Type B pancreatic cell (in vitro differentiated cells): ENCODE measurements at regions not wholly inside any gene's neighbourhood (a gene's known extent, or its start where the extent isn't known, plus 50 kb on each side); places are given as distances from the start of the nearest gene placed in this dataset.
A peak's percentile ranks its signal among the peaks of the same experiment; 100 is the strongest.

Source experiments
- DNase-seq: peaks from one replicate; pipeline ENCODE4 v3.0.0; 2021; ENCODE audit warnings: mixed read lengths; ENCODE audit not compliant: unreplicated experiment; ENCODE audit errors: extremely low spot score
- H3K27ac Mint-ChIP-seq: 2 replicates; pipeline ENCODE4 v1.8.0; 2021; ENCODE audit warnings: mild to moderate bottlenecking, mixed read lengths
- H3K27me3 Mint-ChIP-seq: 2 replicates; pipeline ENCODE4 v1.8.0; 2021; ENCODE audit warnings: mixed read lengths
- H3K36me3 Mint-ChIP-seq: 2 replicates; pipeline ENCODE4 v1.8.0; 2021; ENCODE audit warnings: mixed read lengths
- H3K4me1 Mint-ChIP-seq: one replicate; pipeline ENCODE4 v1.8.0; 2021; ENCODE audit warnings: mixed read lengths; ENCODE audit not compliant: unreplicated experiment
- H3K4me3 Mint-ChIP-seq: 2 replicates; pipeline ENCODE4 v1.8.0; 2021; ENCODE audit warnings: mild to moderate bottlenecking, mixed read lengths
- H3K9me3 Mint-ChIP-seq: 2 replicates; pipeline ENCODE4 v1.8.0; 2021; ENCODE audit warnings: mixed read lengths
- CTCF ChIP-seq: fragments of 200-600 bp; sonication (generic); conservative IDR thresholded peaks from 2 replicates; pipeline ENCODE4 v1.5.0; 2021; ENCODE audit warnings: antibody characterized with exemption, mild to moderate bottlenecking

GRCh38 chr9:91111876-91112275, 249.8 kb downstream of the AUH start:
- no peak for DNase-seq
- Mint-ChIP-seq H3K36me3 (peaks cover 3% of the 10 kb centered on the region), H3K4me1 (peaks cover 5% of the 10 kb centered on the region), H3K4me3 (no peak overlapping the region), H3K27me3 (no peaks in the 10 kb centered on the region), H3K27ac (peak overlapping the region; percentile 16), H3K9me3 (peaks cover 9% of the 10 kb centered on the region)
- no peak for TF ChIP-seq CTCF

GRCh38 chr9:91113016-91113415, 248.7 kb downstream of the AUH start:
- H3K4me1 Mint-ChIP-seq, result peaks cover 9% of the 10 kb centered on the region
- H3K9me3 Mint-ChIP-seq, result peaks cover 9% of the 10 kb centered on the region
- H3K36me3 Mint-ChIP-seq, result peaks cover 3% of the 10 kb centered on the region
- no peak overlapping the region for H3K27ac Mint-ChIP-seq
- H3K4me3 Mint-ChIP-seq, result no peak overlapping the region
- no peaks in the 10 kb centered on the region for H3K27me3 Mint-ChIP-seq
- no peak for TF ChIP-seq CTCF
- DNase-seq, result no peak

DNA sequence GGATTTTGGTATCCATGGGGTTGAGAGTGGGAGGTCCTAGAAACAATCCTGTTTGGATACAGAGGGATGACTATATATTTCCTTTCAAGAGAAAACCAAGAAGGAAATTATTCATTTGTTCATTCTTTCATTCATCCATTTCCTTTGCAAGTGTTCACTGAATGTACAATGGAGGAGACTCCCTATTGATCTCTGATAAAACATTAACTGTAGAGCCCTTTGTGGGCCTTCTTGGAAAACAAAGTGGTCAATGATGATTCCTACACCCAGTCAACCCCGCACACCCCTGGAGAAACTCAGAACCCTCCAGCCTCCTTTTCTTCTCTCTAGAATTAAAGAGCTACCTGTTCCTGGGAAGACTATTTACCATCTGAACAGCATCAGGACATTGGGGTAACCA, 247.3 kb downstream of the AUH start:
- peaks cover 9% of the 10 kb centered on the region for H3K9me3 Mint-ChIP-seq
- H3K36me3 Mint-ChIP-seq, result peaks cover 3% of the 10 kb centered on the region
- TF ChIP-seq CTCF, result no peak
- H3K4me1 Mint-ChIP-seq, result peaks cover 23% of the 10 kb centered on the region
- no peak for DNase-seq
- no peak overlapping the region for H3K27ac Mint-ChIP-seq
- H3K27me3 Mint-ChIP-seq, result no peaks in the 10 kb centered on the region
- H3K4me3 Mint-ChIP-seq, result no peak overlapping the region

DNA sequence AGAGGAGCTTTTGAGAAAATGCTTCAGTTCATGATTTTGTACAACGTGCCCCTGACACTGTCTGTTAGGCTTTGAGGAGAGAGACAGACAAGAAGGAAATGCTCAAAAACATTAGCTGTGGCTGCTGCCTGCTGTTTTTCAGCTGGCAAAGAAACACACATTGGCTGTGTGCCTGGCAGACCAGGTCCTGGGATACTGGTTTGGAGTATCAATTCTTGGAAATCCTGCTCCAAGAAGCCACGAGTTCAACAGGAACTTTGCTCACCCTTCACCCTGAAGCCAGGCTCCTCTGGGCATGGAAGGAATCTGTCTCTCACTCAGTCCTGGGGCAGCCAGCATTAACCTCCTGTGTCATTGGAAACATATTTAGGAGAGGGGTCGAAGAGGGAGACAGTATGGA, 245.5 kb downstream of the AUH start:
- no peak overlapping the region for H3K4me3 Mint-ChIP-seq
- H3K27ac Mint-ChIP-seq, result no peak overlapping the region
- DNase-seq, result no peak
- H3K27me3 Mint-ChIP-seq, result no peaks in the 10 kb centered on the region
- TF ChIP-seq CTCF, result no peak
- no peaks in the 10 kb centered on the region for H3K36me3 Mint-ChIP-seq
- H3K4me1 Mint-ChIP-seq, result peaks cover 29% of the 10 kb centered on the region
- peaks cover 8% of the 10 kb centered on the region for H3K9me3 Mint-ChIP-seq

DNA sequence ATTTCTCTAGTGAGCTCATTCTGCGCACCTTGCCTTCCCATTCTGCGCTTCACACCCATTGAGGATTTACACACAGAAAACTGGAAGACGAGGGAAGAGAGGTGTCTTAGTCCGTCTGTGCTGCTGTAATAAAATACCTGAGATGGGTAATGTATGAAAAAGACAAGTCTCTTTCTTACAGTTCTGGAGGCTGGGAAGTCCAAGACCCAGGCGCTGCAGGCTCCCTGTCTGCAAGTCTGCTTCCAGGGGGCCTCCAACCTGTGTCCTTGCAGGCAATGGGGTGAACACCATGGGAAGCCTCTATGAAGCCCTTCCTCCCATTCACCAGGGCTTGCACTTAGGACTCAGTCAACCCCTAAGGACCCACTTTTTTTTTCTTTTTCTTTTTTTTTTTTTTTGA, 245.0 kb downstream of the AUH start:
- Mint-ChIP-seq H3K4me1 (peaks cover 29% of the 10 kb centered on the region), H3K27ac (no peak overlapping the region), H3K36me3 (no peaks in the 10 kb centered on the region), H3K4me3 (no peak overlapping the region), H3K27me3 (no peaks in the 10 kb centered on the region), H3K9me3 (peaks cover 8% of the 10 kb centered on the region)
- TF ChIP-seq CTCF, result no peak
- DNase-seq, result no peak

DNA sequence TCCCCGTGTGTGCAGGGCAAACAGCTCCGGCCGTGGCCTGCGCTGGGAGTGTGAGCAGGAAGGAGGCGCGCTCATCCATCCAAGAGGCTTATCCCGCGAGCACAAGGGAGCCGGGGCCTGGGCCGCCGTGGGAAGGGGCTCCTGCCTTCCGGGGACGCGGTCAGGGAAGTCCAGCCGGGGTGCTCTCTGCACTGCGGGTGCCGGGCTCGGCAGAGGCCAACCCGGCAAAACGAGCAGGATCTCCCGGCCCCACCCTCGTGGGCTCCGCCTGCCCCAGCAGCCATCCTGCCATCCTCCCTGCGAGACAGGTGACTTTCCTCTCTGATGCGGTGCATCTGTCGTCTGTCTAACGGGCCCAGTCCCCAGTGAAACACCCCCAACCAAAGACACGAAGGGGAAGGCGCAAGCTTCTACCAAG, 244.2 kb downstream of the AUH start:
- peaks cover 29% of the 10 kb centered on the region for H3K4me1 Mint-ChIP-seq
- TF ChIP-seq CTCF, result no peak
- no peaks in the 10 kb centered on the region for H3K36me3 Mint-ChIP-seq
- peaks cover 14% of the 10 kb centered on the region for H3K9me3 Mint-ChIP-seq
- no peak for DNase-seq
- no peak overlapping the region for H3K27ac Mint-ChIP-seq
- no peaks in the 10 kb centered on the region for H3K27me3 Mint-ChIP-seq
- H3K4me3 Mint-ChIP-seq, result no peak overlapping the region
